ENCODE measurements at regions not wholly inside any gene's neighbourhood (a gene's known extent, or its start where the extent isn't known, plus 50 kb on each side); places are given as distances from the start of the nearest gene placed in this dataset.

GRCh38 chr3:70899816-70900215 lies 587.4 kb upstream of the MDFIC2 start:
- H3K27ac ChIP-seq, result no peak overlapping the region
- TF ChIP-seq CTCF (conservative IDR thresholded peaks at IDR 0.05), result no peak
- no peak for TF ChIP-seq ZFX (IDR thresholded peaks at IDR 0.05)

GRCh38 chr3:70890020-70890394 lies 577.6 kb upstream of the MDFIC2 start:
- H3K27ac ChIP-seq, result no peak overlapping the region
- no peak for TF ChIP-seq CTCF (conservative IDR thresholded peaks at IDR 0.05)
- no peak for TF ChIP-seq ZFX (IDR thresholded peaks at IDR 0.05)

GRCh38 chr3:70889162-70890019 lies 577.0 kb upstream of the MDFIC2 start:
- TF ChIP-seq ZFX (IDR thresholded peaks at IDR 0.05) (no peak), CTCF (conservative IDR thresholded peaks at IDR 0.05) (no peak)

GRCh38 chr3:70885636-70886035 lies 573.2 kb upstream of the MDFIC2 start:
- no peak overlapping the region for H3K27ac ChIP-seq
- no peak for TF ChIP-seq CTCF (conservative IDR thresholded peaks at IDR 0.05)
- TF ChIP-seq ZFX (IDR thresholded peaks at IDR 0.05), result no peak

More at GRCh38 chr3:70889162-70890019, 577.0 kb upstream of the MDFIC2 start:
- H3K27ac ChIP-seq, result no peak overlapping the region

GRCh38 chr3:70882104-70882503 lies 569.7 kb upstream of the MDFIC2 start:
- TF ChIP-seq ZFX (IDR thresholded peaks at IDR 0.05) (no peak), CTCF (conservative IDR thresholded peaks at IDR 0.05) (no peak)
- no peak overlapping the region for H3K27ac ChIP-seq

GRCh38 chr3:70880421-70880820 lies 568.0 kb upstream of the MDFIC2 start:
- H3K27ac ChIP-seq, result no peak overlapping the region
- no peak for TF ChIP-seq ZFX (IDR thresholded peaks at IDR 0.05)
- no peak for TF ChIP-seq CTCF (conservative IDR thresholded peaks at IDR 0.05)

GRCh38 chr3:70876154-70876553 lies 563.7 kb upstream of the MDFIC2 start:
- no peak overlapping the region for H3K27ac ChIP-seq
- TF ChIP-seq CTCF (conservative IDR thresholded peaks at IDR 0.05) (no peak), ZFX (IDR thresholded peaks at IDR 0.05) (no peak)

Data from C4-2B (cell line).